ENCODE measurements at regions not wholly inside any gene's neighbourhood (a gene's known extent, or its start where the extent isn't known, plus 50 kb on each side); places are given as distances from the start of the nearest gene placed in this dataset.

DNA sequence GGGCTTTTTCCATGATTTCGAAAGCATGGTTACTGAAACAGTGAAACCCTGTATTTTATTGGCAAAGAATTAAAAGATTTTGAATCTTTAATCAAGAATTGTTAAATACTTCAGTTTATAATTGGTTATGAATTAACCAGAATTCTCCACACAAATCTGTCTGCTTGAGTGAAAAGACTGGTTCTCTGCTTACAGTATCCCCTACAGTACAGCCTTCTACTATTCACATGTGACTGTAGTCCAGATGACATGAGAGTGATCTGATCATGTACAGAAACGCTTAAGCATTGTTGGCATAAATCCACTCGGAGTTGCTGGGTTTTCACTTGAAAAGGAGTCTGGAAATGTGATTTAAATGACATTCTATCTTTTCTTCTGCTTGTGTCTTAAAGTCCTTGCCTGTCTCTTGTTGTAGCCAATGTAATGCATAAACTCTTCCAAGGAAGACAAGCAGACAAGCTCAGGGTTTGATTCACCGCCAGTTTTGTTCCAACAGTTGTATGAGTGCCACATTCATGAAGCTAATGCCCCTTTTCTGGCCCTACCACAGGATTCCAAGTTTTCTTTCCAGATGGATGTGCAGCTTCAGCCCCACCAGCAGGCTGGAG is 222.0 kb upstream of the LRIG3 start:
- Histone ChIP-seq H3K9me3 (replicated peaks; ENCODE audit: control insufficient read depth, insufficient read depth, low read length) (no peaks in the 10 kb centered on the region), H3K27ac (ENCODE audit: control insufficient read depth, insufficient read depth) (no peak overlapping the region), H3K4me2 (ENCODE audit: control insufficient read depth, insufficient read depth) (no peak overlapping the region), H3K79me2 (ENCODE audit: control insufficient read depth, insufficient read depth, low read length) (no peaks in the 10 kb centered on the region), H4K20me1 (ENCODE audit: control insufficient read depth, insufficient read depth) (no peaks in the 10 kb centered on the region), H3K9ac (ENCODE audit: control insufficient read depth, insufficient read depth, low read length) (no peak overlapping the region), H2AFZ (ENCODE audit: control insufficient read depth, low read depth, low read length) (no peak overlapping the region), H3K4me1 (ENCODE audit: control insufficient read depth, insufficient read depth, low read length) (no peaks in the 10 kb centered on the region), H3K27me3 (replicated peaks in 1 of 2; ENCODE audit: control insufficient read depth in 2 of 2, insufficient read depth in 2 of 2, low read length in 1 of 2) (no peaks in the 10 kb centered on the region), H3K4me3 (no peak overlapping the region), H3K36me3 (ENCODE audit: control insufficient read depth in 2 of 2, insufficient read depth in 2 of 2, low read length in 1 of 2) (no peaks in the 10 kb centered on the region)
- ChIA-PET SMC1A (ENCODE audit: uncharacterized antibody, unreplicated experiment) (interaction anchor here (0.7 kb wide), 1 partner anchor 14 kb away, joined by 3 read pairs; no protein-coding TSS in a partner anchor), RAD21 (ENCODE audit: unreplicated experiment) (no interaction called here), CTCF (interaction anchor here (1.4 to 2.7 kb wide), 4 partner anchors 9 to 29 kb away, joined by 4 to 12 read pairs (median 5); no protein-coding TSS in a partner anchor), POLR2A (no interaction called here)
- in situ Hi-C loops (cut with MboI) = no loop called here
- FAIRE-seq = no peak
- no peak for TF ChIP-seq EP300 (IDR thresholded peaks at IDR 0.05; ENCODE audit: borderline replicate concordance in 1 of 2, control insufficient read depth in 1 of 2, low read depth in 2 of 2, low read length in 2 of 2)
- TF ChIP-seq DPF2 (IDR thresholded peaks at IDR 0.05) = no peak
- TF ChIP-seq MYB (IDR thresholded peaks at IDR 0.05; ENCODE audit: borderline replicate concordance, low read depth, low read length) = no peak
- no peak for TF ChIP-seq TBL1XR1 (IDR thresholded peaks at IDR 0.05; ENCODE audit: low read depth, low read length)
- TF ChIP-seq ETV6 (conservative IDR thresholded peaks at IDR 0.05 in 1 of 2, IDR thresholded peaks at IDR 0.05 in 1 of 2; ENCODE audit: borderline replicate concordance in 1 of 2, low read depth in 1 of 2) = no peak
- TF ChIP-seq TARDBP (IDR thresholded peaks at IDR 0.05; ENCODE audit: borderline replicate concordance) = no peak
- no peak for TF ChIP-seq SPI1 (IDR thresholded peaks at IDR 0.05; ENCODE audit: borderline replicate concordance, insufficient read depth, low read depth, low read length)
- TF ChIP-seq, protein P1, sequence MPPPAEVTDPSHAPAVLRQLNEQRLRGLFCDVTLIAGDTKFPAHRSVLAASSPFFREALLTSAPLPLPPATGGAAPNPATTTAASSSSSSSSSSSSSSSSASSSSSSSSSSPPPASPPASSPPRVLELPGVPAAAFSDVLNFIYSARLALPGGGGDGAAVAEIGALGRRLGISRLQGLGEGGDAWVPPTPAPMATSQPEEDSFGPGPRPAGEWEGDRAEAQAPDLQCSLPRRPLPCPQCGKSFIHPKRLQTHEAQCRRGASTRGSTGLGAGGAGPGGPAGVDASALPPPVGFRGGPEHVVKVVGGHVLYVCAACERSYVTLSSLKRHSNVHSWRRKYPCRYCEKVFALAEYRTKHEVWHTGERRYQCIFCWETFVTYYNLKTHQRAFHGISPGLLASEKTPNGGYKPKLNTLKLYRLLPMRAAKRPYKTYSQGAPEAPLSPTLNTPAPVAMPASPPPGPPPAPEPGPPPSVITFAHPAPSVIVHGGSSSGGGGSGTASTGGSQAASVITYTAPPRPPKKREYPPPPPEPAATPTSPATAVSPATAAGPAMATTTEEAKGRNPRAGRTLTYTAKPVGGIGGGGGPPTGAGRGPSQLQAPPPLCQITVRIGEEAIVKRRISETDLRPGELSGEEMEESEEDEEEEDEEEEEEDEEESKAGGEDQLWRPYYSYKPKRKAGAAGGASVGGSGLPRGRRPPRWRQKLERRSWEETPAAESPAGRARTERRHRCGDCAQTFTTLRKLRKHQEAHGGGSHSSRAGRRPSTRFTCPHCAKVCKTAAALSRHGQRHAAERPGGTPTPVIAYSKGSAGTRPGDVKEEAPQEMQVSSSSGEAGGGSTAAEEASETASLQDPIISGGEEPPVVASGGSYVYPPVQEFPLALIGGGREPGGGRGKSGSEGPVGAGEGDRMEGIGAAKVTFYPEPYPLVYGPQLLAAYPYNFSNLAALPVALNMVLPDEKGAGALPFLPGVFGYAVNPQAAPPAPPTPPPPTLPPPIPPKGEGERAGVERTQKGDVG (CRISPR knock-in tag; IDR thresholded peaks at IDR 0.05) = no peak
- no peak for TF ChIP-seq KLF5 (IDR thresholded peaks at IDR 0.05; ENCODE audit: partially characterized antibody)
- TF ChIP-seq SP1 (IDR thresholded peaks at IDR 0.05; ENCODE audit: low read depth, low read length) = no peak
- TF ChIP-seq SREBF2 (IDR thresholded peaks at IDR 0.05; ENCODE audit: low read length) = no peak
- TF ChIP-seq RBBP5 (conservative IDR thresholded peaks at IDR 0.05) = no peak
- no peak for TF ChIP-seq BCL3 (IDR thresholded peaks at IDR 0.05; ENCODE audit: borderline replicate concordance, insufficient read depth, low read depth, low read length, poor library complexity, severe bottlenecking)
- TF ChIP-seq TCF7 (IDR thresholded peaks at IDR 0.05; ENCODE audit: borderline replicate concordance) = no peak
- no peak for TF ChIP-seq RB1 (IDR thresholded peaks at IDR 0.05; ENCODE audit: borderline replicate concordance)
- intact Hi-C loops (cut with micrococcal nuclease; ENCODE audit: unreplicated experiment) = no loop called here
- DNase-seq (ENCODE audit: low read depth, low spot score) = no peak
- no TSS peak for BruUV-seq (replicated peaks)
- WGBS (ENCODE audit: insufficient coverage, insufficient replicate concordance, low lambda C conversion rate, missing lambda C conversion rate) = 38% methylated on average over 4 of the region's 4 CpGs
- ATAC-seq = no peak

Data from GM12878 (cell line).